OCI-LY3 (cell line): ENCODE measurements at regions not wholly inside any gene's neighbourhood (a gene's known extent, or its start where the extent isn't known, plus 50 kb on each side); places are given as distances from the start of the nearest gene placed in this dataset.

Source experiments
- H2AFZ ChIP-seq: fragments of 200-600, 300-600 bp; shearing (Covaris generic); 2 replicates; pipeline ENCODE4 v1.6.0; 2014; ENCODE audit warnings: antibody characterized with exemption, low read depth, low read length
- H3K27ac ChIP-seq: fragments of 200-600, 300-600 bp; sonication (generic); 2 replicates; pipeline ENCODE4 v1.5.1; 2014; ENCODE audit warnings: mild to moderate bottlenecking, low read length, moderate library complexity, mixed read lengths
- H3K27me3 ChIP-seq: fragments of 200-600, 300-600 bp; sonication (generic); 2 replicates; pipeline ENCODE4 v1.6.1; 2014; ENCODE audit warnings: low read depth, low read length, mixed read lengths
- H3K36me3 ChIP-seq: fragments of 200-600, 300-600 bp; sonication (generic); replicated peaks from 2 replicates; pipeline ENCODE3; 2014; ENCODE audit warnings: low read depth, low read length, mixed read lengths
- H3K4me1 ChIP-seq: fragments of 300-600, 200-600 bp; sonication (generic); 2 replicates; pipeline ENCODE4 v1.6.1; 2014; ENCODE audit warnings: low read length, mixed read lengths
- H3K4me2 ChIP-seq: fragments of 200-600, 300-600 bp; sonication (generic); 2 replicates; pipeline ENCODE4 v1.6.1; 2014; ENCODE audit warnings: low read length, mixed read lengths
- H3K4me3 ChIP-seq: fragments of 300-600, 200-600 bp; sonication (generic); 2 replicates; pipeline ENCODE4 v1.5.1; 2014; ENCODE audit warnings: antibody characterized with exemption, mild to moderate bottlenecking, low read length, moderate library complexity
- H3K79me2 ChIP-seq: fragments of 300-600, 200-600 bp; shearing (Covaris generic); 2 replicates; pipeline ENCODE4 v1.6.1; 2014; ENCODE audit warnings: mild to moderate bottlenecking, low read length, mixed read lengths
- H3K9ac ChIP-seq: fragments of 300-600, 200-600 bp; shearing (Covaris generic); 2 replicates; pipeline ENCODE4 v1.6.0; 2014; ENCODE audit warnings: mild to moderate bottlenecking, low read length, moderate library complexity
- H3K9me3 ChIP-seq: fragments of 200-600, 300-600 bp; shearing (Covaris generic); 2 replicates; pipeline ENCODE4 v1.6.1; 2014; ENCODE audit warnings: low read length, mixed read lengths; ENCODE audit not compliant: insufficient read depth
- H4K20me1 ChIP-seq: fragments of 200-600, 300-600 bp; sonication (generic); 2 replicates; pipeline ENCODE4 v1.6.1; 2016; ENCODE audit warnings: low read length, mixed read lengths; ENCODE audit not compliant: insufficient read depth
- EZH2phosphoT487 ChIP-seq: fragments of 200-600 bp; shearing (Covaris generic); IDR thresholded peaks from 2 replicates; pipeline ENCODE4 v1.6.1; 2018; ENCODE audit warnings: antibody characterized with exemption, mixed run types, low read depth
- TF ChIP-seq, protein P1 (sequence below): fragments of 200-600, 300-600 bp; sonication (generic); IDR thresholded peaks from 2 replicates; pipeline ENCODE4 v1.5.1; 2014; ENCODE audit warnings: antibody characterized with exemption, low read length, low read depth

DNA sequence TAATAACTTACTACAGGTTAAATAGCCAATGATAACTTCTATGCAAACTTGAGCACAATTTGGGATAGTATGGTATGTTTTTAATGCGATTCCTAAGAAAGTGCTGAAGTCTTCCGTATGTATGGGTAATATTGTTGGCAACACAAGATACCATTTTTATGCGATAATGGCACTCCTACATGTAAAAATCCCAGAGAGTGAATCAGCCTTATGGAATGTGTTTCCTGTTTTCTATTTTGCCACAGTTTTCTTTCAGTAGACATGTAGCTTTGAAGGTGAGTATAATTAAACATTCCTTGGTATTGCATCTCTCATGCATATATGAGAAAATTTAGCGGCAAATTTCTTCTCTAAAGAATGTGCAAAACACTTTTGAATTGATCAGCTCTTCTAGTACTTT is 396.8 kb upstream of the AZI2 start:
- no peaks in the 10 kb centered on the region for H3K4me1 ChIP-seq
- no peaks in the 10 kb centered on the region for H3K27me3 ChIP-seq
- no peak overlapping the region for H3K4me2 ChIP-seq
- no peaks in the 10 kb centered on the region for H4K20me1 ChIP-seq
- no peak overlapping the region for H3K9ac ChIP-seq
- no peaks in the 10 kb centered on the region for H3K9me3 ChIP-seq
- H3K4me3 ChIP-seq: no peak overlapping the region
- no peak for TF ChIP-seq EZH2phosphoT487
- TF ChIP-seq, protein P1, sequence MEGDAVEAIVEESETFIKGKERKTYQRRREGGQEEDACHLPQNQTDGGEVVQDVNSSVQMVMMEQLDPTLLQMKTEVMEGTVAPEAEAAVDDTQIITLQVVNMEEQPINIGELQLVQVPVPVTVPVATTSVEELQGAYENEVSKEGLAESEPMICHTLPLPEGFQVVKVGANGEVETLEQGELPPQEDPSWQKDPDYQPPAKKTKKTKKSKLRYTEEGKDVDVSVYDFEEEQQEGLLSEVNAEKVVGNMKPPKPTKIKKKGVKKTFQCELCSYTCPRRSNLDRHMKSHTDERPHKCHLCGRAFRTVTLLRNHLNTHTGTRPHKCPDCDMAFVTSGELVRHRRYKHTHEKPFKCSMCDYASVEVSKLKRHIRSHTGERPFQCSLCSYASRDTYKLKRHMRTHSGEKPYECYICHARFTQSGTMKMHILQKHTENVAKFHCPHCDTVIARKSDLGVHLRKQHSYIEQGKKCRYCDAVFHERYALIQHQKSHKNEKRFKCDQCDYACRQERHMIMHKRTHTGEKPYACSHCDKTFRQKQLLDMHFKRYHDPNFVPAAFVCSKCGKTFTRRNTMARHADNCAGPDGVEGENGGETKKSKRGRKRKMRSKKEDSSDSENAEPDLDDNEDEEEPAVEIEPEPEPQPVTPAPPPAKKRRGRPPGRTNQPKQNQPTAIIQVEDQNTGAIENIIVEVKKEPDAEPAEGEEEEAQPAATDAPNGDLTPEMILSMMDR: no peak
- no peak overlapping the region for H3K27ac ChIP-seq
- no peak overlapping the region for H2AFZ ChIP-seq
- no peaks in the 10 kb centered on the region for H3K79me2 ChIP-seq
- H3K36me3 ChIP-seq: no peaks in the 10 kb centered on the region

DNA sequence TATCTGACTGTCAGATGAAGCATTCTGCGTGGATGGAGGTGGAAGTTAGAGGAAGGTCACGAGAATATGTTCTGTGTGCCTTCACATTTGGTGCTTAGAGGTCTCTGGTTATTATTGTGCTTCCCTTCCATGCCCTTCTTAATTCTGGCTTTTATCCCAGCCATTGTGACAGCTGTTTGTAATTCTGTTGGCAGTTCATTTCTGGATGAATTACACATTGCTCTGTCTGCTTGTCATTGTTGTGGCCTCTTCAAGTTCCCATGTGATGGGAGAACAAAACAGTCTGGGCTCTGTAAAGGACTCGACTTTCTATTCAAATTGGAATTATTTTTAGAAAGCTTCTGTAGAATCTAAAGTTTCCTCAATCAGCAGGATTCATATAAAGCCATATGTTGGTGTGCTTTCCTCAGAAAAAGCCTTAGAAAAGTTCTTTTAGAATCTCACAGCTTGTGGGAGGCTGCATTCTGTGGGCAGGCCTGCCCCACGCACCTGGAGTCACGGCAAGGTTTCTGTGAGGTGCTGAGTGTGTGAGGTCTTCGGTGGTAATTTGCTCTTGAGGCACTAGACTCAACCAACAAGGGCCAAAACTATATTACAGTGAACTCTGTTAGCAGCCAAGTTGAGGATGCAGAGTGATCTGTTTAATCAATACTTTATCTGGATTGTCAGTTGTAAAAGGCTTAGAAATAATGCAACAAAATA is 397.4 kb upstream of the AZI2 start:
- Histone ChIP-seq H3K4me1 (no peaks in the 10 kb centered on the region), H3K79me2 (no peaks in the 10 kb centered on the region), H3K4me2 (no peak overlapping the region), H3K27ac (no peak overlapping the region), H3K9me3 (no peaks in the 10 kb centered on the region), H3K27me3 (no peaks in the 10 kb centered on the region), H4K20me1 (no peaks in the 10 kb centered on the region), H2AFZ (no peak overlapping the region), H3K4me3 (no peak overlapping the region), H3K36me3 (no peaks in the 10 kb centered on the region), H3K9ac (no peak overlapping the region)
- TF ChIP-seq, protein P1: no peak
- TF ChIP-seq EZH2phosphoT487: no peak

DNA sequence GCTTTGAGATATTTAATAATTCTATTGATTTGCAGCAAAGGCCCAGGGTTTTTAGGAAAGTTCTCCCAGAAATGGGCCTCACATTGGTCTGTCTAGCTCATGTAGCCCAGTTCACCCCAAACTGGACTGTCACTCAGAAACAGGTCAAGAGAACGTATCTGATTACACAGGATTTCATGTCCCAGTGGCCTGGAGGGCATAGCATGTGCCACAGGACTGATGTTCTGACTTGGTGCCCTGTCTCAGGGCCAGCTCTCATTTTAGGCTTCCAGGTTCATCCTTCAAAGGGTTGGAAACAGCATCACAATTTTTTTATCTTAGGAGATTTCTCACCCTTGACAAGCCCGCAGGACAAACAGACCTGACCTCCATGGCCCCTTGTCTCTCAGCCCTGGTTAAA is 398.4 kb upstream of the AZI2 start:
- Histone ChIP-seq H3K4me1 (no peaks in the 10 kb centered on the region), H3K27ac (no peak overlapping the region), H3K27me3 (no peaks in the 10 kb centered on the region), H3K79me2 (no peaks in the 10 kb centered on the region), H3K36me3 (no peaks in the 10 kb centered on the region), H3K9me3 (no peaks in the 10 kb centered on the region), H2AFZ (no peak overlapping the region), H4K20me1 (no peaks in the 10 kb centered on the region), H3K4me2 (no peak overlapping the region), H3K9ac (no peak overlapping the region), H3K4me3 (no peak overlapping the region)
- TF ChIP-seq, protein P1: no peak
- no peak for TF ChIP-seq EZH2phosphoT487

DNA sequence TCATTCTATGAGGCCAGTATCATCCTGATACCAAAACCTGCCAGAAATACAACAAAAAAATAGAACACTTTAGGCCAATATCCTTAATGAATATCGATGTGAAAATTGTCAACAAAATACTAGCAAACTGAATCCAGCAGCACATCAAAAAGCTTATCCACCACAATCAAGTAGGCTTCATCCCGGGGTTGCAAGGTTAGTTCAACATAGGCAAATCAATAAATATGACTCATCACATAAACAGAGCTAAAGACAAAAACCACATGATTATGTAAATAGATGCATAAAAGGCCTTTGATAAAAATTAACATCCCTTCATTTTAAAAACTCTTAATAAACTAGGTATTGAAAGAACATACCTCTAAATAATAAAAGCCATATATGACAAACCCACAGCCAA is 403.2 kb upstream of the AZI2 start:
- Histone ChIP-seq H3K4me3 (no peak overlapping the region), H3K4me2 (no peak overlapping the region), H3K79me2 (no peaks in the 10 kb centered on the region), H2AFZ (no peak overlapping the region), H3K27me3 (no peaks in the 10 kb centered on the region), H3K36me3 (no peaks in the 10 kb centered on the region), H3K9me3 (no peaks in the 10 kb centered on the region), H3K9ac (no peak overlapping the region), H4K20me1 (no peaks in the 10 kb centered on the region), H3K27ac (no peak overlapping the region), H3K4me1 (no peaks in the 10 kb centered on the region)
- TF ChIP-seq, protein P1: no peak
- no peak for TF ChIP-seq EZH2phosphoT487
